GM19035 (cell line): ENCODE measurements at regions not wholly inside any gene's neighbourhood (a gene's known extent, or its start where the extent isn't known, plus 50 kb on each side); places are given as distances from the start of the nearest gene placed in this dataset.
"Not testable (repeated sequence)": the region's sequence is repeated elsewhere in the genome, so short reads cannot be mapped to it uniquely, and the experiment has no call there.

ENCODE experiments used
- ATAC-seq: cut with Tn5 transposase; IDR thresholded peaks from one replicate; pipeline ENCODE4 v1.9.1; 2021; ENCODE audit not compliant: unreplicated experiment

DNA sequence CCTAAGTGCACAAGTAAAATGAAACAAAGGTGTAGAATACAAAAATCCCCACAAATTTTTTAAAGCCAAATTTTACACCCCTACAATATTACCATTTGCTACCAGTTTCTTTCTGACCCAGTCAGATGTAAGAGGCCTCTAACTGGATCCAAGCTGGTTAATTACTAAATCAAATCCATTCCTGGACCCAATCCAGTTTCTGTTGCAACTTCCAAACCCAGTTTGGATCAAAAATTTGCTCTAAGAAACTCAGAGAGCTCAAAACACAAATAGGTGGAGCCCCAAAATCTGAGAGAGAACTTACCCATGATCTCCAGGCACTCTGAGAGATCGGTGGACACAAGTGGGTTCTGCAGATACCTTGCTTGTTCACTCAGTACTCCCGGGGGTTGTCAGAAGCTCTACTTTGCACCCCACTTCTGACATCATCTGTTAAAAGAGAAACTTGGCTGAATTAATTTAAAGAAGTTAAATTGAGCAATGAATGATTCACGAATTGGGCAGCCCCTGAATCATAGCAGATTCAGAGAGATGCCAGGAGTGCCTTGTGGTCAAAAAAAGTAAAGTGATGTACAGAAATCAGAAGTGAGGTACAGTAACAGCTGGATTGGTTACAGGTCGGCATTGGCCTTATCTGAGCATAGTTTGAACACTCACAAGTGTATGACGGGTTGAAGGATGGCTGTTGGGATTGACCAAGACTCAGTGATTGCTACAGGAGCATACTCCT, 448.0 kb downstream of the KCNT2 start:
- ATAC-seq: no peak

- ATAC-seq: no peak
These were observed 452.7 kb downstream of the KCNT2 start for GRCh38 chr1:196155586-196155985.

- ATAC-seq: no peak
These were observed 455.3 kb downstream of the KCNT2 start for GRCh38 chr1:196152975-196153374.

DNA sequence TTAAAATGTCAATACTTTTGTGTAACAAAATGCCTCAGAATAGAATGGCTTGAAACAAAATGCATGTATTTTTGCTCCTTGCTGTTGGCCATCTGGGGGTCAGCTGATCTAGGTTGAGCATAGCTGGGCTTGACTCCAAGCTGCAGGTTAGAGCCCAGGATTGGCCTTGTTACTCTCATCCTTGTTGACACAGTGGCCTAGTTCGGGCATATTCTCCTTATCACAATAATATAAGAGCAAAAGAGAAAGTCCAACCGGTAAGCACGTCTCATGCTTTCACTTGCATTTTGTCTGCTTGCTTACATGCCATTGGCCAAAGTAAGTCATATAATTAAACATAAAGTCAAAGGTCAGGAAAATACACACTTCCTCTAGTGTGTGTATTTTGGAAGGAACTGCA, 456.2 kb downstream of the KCNT2 start:
- ATAC-seq: peak; percentile 51

GRCh38 chr1:196148367-196148970, 459.8 kb downstream of the KCNT2 start:
- ATAC-seq: no peak

DNA sequence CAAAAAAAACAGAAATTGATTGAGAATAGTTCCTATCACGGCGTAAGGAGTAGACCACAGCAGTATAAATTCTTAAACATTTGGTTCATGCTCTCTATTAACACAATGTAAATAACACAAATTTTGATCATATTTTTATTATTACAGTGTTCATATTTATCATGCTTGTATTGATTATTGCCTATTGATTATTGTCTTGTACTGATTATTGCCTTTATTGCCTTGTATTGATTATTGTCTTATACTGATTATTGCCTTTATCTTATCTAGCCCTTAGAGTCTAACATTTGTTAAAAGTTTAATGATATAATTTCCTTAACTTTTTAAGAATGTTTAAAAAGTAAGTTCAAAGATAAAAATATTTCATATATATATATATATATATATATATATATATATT, 460.7 kb downstream of the KCNT2 start:
- ATAC-seq: no peak

GRCh38 chr1:196145151-196145550, 463.1 kb downstream of the KCNT2 start:
- ATAC-seq: not testable (repeated sequence)

DNA sequence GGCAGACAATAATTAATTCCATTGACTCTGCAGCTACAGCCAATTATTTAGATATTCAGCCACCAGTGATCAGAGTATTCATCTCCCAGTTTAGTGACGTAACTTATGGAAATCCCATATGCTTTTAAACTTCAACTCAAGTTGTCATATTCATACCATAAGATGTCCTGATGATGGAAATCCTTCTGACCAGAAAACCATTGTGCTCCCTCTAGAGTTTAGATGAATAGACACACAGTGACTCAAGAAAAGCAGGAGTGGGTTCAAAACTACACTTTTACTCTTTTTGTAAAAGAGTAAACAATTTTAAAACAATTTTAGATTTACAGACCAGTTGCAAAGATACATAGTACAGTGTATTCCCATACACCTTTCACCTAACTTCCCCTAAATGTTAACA, 463.7 kb downstream of the KCNT2 start:
- no peak for ATAC-seq

DNA sequence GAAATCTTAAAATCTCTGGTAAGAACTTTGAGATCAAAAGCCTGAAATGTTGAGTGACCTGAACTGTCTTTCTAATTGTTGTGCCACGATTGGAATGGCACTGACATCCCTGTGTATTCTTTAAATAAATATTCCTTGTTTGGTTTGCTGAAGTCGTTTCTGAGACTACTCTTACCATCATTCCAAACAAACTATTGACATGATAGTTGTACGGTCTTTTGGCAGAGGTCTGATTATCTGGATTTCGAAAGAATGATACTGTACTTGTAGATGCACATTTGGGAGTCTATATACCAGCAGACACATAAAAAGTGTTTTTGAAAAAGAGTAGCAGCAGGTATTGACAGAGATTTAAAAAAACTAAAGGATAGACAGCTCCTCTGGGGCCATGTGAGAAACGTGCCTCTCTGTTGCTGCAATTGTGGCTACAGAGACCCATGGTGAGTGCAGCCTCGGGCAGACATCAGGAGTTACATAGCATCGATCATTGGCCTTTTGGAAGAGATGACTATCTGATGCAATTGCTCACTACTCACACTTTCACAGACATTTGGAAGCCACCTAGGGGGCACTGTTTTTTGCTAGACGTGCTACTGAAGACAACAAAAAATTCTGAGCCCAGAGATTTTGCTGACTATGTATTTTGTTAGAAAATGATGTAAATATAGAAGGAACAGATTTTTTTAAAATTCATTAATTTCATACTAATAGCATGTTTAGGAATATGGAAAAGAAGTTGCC, 464.5 kb downstream of the KCNT2 start:
- no peak for ATAC-seq

DNA sequence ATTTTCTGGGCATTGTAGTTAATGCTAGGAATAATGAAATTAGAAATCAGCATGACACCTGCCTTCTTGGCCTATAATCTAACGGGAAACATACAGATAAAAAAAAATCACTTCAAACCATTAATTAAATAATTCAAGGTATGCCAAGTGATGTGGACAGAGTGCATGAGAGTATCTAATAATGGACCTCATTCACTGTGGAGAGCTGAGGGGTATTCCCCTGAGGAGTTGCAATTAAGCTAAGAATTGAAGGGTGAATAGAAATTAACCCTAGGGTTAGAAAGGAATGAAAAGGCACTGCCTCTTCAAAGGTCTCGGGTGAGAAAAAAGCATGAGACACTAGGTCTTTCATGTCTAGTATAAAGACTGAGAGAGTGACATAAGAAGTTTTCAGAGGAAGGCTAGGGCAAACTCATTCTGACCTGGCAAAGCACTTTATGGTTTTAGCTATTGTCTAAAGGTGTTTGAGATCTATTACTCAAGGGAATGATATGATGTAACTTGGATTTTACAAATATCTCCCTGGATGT, 466.1 kb downstream of the KCNT2 start:
- ATAC-seq: no peak

DNA sequence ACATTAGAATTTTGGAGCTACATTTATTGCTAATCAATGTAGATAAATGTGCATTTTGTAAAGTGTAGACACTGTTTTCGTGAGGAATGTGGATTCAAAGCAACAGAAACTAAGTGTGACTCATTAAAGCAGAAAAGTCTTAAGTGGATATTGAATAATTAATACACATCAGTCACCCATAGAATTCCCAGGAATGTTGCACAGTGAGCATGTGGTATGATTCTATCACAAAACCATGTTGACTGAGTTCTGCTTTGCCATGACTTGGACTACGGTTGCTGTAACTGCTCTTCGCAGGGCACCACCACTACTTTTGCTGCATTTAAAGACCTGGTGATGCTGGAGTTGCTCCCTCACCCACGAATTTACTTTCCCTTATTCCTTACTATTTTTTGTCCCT, 471.8 kb downstream of the KCNT2 start:
- ATAC-seq: no peak

DNA sequence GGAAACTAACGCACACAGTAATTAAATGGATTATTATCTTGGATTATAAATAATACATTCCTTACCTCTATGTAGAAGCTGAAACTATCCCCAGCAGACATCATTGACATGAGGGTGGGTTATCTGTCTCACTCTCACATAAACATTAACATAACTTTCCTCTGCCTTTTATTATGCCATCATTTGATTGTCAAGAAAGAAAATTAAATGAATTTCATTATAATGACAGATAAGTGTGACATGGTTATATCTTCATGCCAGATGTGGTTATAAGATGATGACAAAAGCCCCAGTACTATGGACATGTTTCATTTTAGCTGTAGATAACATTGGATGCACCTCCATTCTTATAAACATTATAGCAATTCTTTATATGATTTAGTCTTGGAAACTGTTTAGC, 476.5 kb downstream of the KCNT2 start:
- ATAC-seq: no peak

DNA sequence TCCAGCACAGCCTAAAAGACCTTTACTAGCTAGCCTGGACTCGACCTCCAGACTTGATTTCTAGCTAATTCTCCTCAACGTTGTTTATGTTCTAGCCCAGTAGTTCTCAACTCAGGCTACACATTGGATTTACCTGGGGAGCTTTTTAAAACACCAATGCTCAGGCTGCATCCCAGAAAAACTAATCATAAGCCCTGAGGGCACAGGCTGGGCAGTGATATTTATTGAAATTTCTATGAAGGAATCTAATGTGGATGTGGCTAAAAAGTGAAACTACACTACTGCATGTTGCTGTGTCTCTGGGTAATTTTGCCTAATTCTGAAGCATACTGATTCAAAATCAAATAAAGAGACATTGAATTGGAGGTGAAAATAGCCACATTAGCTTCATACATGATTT, 479.4 kb downstream of the KCNT2 start:
- no peak for ATAC-seq

- no peak for ATAC-seq
These were observed 487.1 kb downstream of the KCNT2 start for GRCh38 chr1:196121181-196121580.

- ATAC-seq: no peak
These were observed 492.6 kb downstream of the KCNT2 start for GRCh38 chr1:196115646-196116045.

- no peak for ATAC-seq
These were observed 494.0 kb downstream of the KCNT2 start for GRCh38 chr1:196114193-196114592.

DNA sequence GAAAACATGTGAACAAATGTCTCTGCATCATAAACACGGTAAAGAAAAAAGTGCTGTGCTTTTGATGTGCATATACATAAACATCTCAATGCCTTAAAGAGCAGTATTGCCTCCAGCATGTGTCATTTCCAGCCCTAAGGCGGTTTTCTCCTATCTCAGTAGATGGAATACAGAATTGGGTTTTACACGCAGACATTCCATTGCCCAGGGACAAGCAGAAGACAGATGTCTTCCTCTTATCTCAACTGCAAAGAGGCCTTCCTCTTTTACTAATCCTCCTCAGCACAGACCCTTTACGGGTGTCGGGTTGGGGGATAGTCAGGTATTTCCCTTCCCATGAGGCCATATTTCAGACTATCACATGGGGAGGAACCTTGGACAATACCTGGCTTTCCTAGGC, 499.2 kb downstream of the KCNT2 start:
- not testable (repeated sequence) for ATAC-seq

GRCh38 chr1:196105901-196106300, 502.3 kb downstream of the KCNT2 start:
- no peak for ATAC-seq

- no peak for ATAC-seq
These were observed 505.4 kb downstream of the KCNT2 start for GRCh38 chr1:196102826-196103225.

GRCh38 chr1:196098000-196098399, 510.2 kb downstream of the KCNT2 start:
- ATAC-seq: no peak

DNA sequence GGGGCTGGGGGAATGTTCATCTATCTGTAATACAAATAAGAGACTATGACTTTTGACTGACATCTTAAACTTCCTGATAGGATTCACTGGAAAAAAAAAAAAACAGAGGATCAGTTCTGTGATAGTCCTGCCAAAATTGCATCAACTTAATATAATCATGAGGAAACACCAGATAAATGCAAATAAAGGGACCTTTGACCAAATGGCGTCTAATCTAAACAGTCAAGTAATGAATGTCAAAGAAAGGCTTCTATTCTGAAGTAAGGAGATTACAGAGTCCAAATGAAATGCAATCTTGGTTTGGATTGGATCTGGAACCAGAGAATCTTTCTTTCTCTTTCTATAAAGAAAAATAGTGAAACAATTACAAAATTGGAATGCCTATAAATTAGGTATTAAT, 513.4 kb downstream of the KCNT2 start:
- no peak for ATAC-seq
